GM18508 (cell line): ENCODE measurements at regions not wholly inside any gene's neighbourhood (a gene's known extent, or its start where the extent isn't known, plus 50 kb on each side); places are given as distances from the start of the nearest gene placed in this dataset.

Experiments used
- ATAC-seq: cut with Tn5 transposase; IDR thresholded peaks from one replicate; pipeline ENCODE4 v1.9.1; 2021; ENCODE audit warnings: moderate number of reproducible peaks; ENCODE audit not compliant: insufficient read depth, unreplicated experiment

- no peak for ATAC-seq
Observed at GRCh38 chr2:134177351-134177931, 76.4 kb upstream of the MGAT5 start.

GRCh38 chr2:134178138-134178877, 75.6 kb upstream of the MGAT5 start:
- ATAC-seq: peak; percentile 59

- ATAC-seq: no peak
Observed at GRCh38 chr2:134181219-134181618, 72.7 kb upstream of the MGAT5 start.

- no peak for ATAC-seq
Observed at GRCh38 chr2:134183679-134184078, 70.2 kb upstream of the MGAT5 start.

GRCh38 chr2:134185639-134186038, 68.2 kb upstream of the MGAT5 start:
- no peak for ATAC-seq

GRCh38 chr2:134189009-134189720, 64.7 kb upstream of the MGAT5 start:
- ATAC-seq: no peak

- ATAC-seq: no peak
Observed at GRCh38 chr2:134190062-134190806, 63.6 kb upstream of the MGAT5 start.

GRCh38 chr2:134190807-134191203, 63.1 kb upstream of the MGAT5 start:
- no peak for ATAC-seq

- no peak for ATAC-seq
Observed at GRCh38 chr2:134191835-134192234, 62.0 kb upstream of the MGAT5 start.

- no peak for ATAC-seq
Observed at GRCh38 chr2:134193006-134193405, 60.9 kb upstream of the MGAT5 start.

- ATAC-seq: no peak
Observed at GRCh38 chr2:134194519-134194918, 59.4 kb upstream of the MGAT5 start.

GRCh38 chr2:134195341-134195740, 58.5 kb upstream of the MGAT5 start:
- ATAC-seq: no peak

GRCh38 chr2:134197445-134197844, 56.4 kb upstream of the MGAT5 start:
- ATAC-seq: no peak

GRCh38 chr2:134198006-134198634, 55.8 kb upstream of the MGAT5 start:
- no peak for ATAC-seq

GRCh38 chr2:134199123-134199522, 54.7 kb upstream of the MGAT5 start:
- ATAC-seq: no peak

GRCh38 chr2:134200036-134200618, 53.7 kb upstream of the MGAT5 start:
- ATAC-seq: no peak

GRCh38 chr2:134201533-134201932, 52.3 kb upstream of the MGAT5 start:
- ATAC-seq: no peak

GRCh38 chr2:134202371-134202770, 51.5 kb upstream of the MGAT5 start:
- ATAC-seq: no peak

- no peak for ATAC-seq
Observed at GRCh38 chr2:134203175-134203574, 50.7 kb upstream of the MGAT5 start.
